ENCODE measurements at regions not wholly inside any gene's neighbourhood (a gene's known extent, or its start where the extent isn't known, plus 50 kb on each side); places are given as distances from the start of the nearest gene placed in this dataset.

GRCh38 chr6:147861696-147862095, 353.2 kb downstream of the SAMD5 start:
- Histone ChIP-seq H2BK5ac (ENCODE audit: low read depth, low read length) (no peak overlapping the region), H2AFZ (ENCODE audit: low read length) (no peak overlapping the region), H3K79me1 (ENCODE audit: low read depth, low read length) (no peaks in the 10 kb centered on the region), H3K9me3 (ENCODE audit: insufficient read depth in 2 of 2, low read depth in 1 of 2, low read length in 1 of 2) (no peaks in the 10 kb centered on the region), H3K23ac (ENCODE audit: insufficient read length) (no peak overlapping the region), H2AK5ac (ENCODE audit: low read depth, low read length) (no peak overlapping the region), H3K4ac (replicated peaks; ENCODE audit: insufficient read length, low read depth, low read length) (no peak overlapping the region), H3K4me3 (ENCODE audit: extremely low read depth in 1 of 4, insufficient read depth in 2 of 4, low read depth in 3 of 4, low read length in 4 of 4) (no peak overlapping the region), H2BK12ac (ENCODE audit: low read depth, low read length) (no peak overlapping the region), H2BK15ac (ENCODE audit: low read length) (no peak overlapping the region), H3K56ac (replicated peaks; ENCODE audit: insufficient read length, low read depth, low read length) (no peak overlapping the region), H3K4me1 (replicated peaks in 1 of 4; ENCODE audit: control insufficient read depth in 3 of 4, insufficient read depth in 4 of 4, low read length in 3 of 4) (no peaks in the 10 kb centered on the region), H4K20me1 (replicated peaks in 1 of 2; ENCODE audit: control insufficient read depth in 1 of 2, insufficient read depth in 2 of 2, low read length in 2 of 2) (no peaks in the 10 kb centered on the region), H3K36me3 (ENCODE audit: control insufficient read depth in 2 of 4, insufficient read depth in 4 of 4, low read length in 3 of 4) (no peaks in the 10 kb centered on the region), H3K14ac (ENCODE audit: insufficient read length) (no peak overlapping the region), H3K18ac (ENCODE audit: extremely low read depth, low read length) (no peak overlapping the region), H3K4me2 (ENCODE audit: insufficient read depth in 1 of 2, low read depth in 2 of 2, low read length in 2 of 2) (no peak overlapping the region), H2BK120ac (replicated peaks; ENCODE audit: low read depth, low read length) (no peak overlapping the region), H4K5ac (ENCODE audit: insufficient read length, low read depth, low read length) (no peak overlapping the region), H3K9ac (replicated peaks in 1 of 4; ENCODE audit: extremely low read depth in 1 of 4, low read depth in 3 of 4, low read length in 3 of 4) (no peak overlapping the region), H4K91ac (replicated peaks; ENCODE audit: insufficient read length, low read length) (no peak overlapping the region), H2BK20ac (ENCODE audit: low read length) (no peak overlapping the region), H3K27ac (ENCODE audit: low read depth, low read length) (no peak overlapping the region), H4K8ac (ENCODE audit: extremely low read depth, insufficient read depth, low read length) (no peak overlapping the region), H3K23me2 (ENCODE audit: low read depth, low read length) (no peaks in the 10 kb centered on the region; the same call in 1 of the 2 replicates), H3K27me3 (replicated peaks in 1 of 4; ENCODE audit: control insufficient read depth in 3 of 4, extremely low read depth in 1 of 4, insufficient read depth in 3 of 4, low read length in 3 of 4) (no peaks in the 10 kb centered on the region), H3K79me2 (ENCODE audit: control insufficient read depth in 1 of 2, insufficient read depth in 2 of 2, low read length in 2 of 2) (no peaks in the 10 kb centered on the region)
- WGBS, 2 experiments (ENCODE audit: extremely low coverage in 1 of 2, insufficient coverage in 1 of 2, insufficient read length in 1 of 2, insufficient replicate concordance in 2 of 2, low coverage in 1 of 2, low lambda C conversion rate in 2 of 2, missing lambda C conversion rate in 1 of 2): 100% methylated on average over 2 of the region's 2 CpGs; no CpG with 5 or more reads in 1 of the 2 experiments
- FAIRE-seq (no peak), DNase-seq (ENCODE audit: low read depth in 1 of 2, low spot score in 2 of 2) (no peak)
- ChIA-PET POLR2A (ENCODE audit: partially characterized antibody) (no interaction called here), CTCF (ENCODE audit: partially characterized antibody) (interaction anchor here (0.6 to 1.2 kb wide), 4 partner anchors 58 to 653 kb away, joined by 3 to 5 read pairs (median 3); no protein-coding TSS in a partner anchor)
- TF ChIP-seq TCF12 (IDR thresholded peaks at IDR 0.05; ENCODE audit: low read depth, low read length) (no peak), KDM5A (IDR thresholded peaks at IDR 0.05; ENCODE audit: low read length) (no peak), RFX5 (IDR thresholded peaks at IDR 0.05; ENCODE audit: borderline replicate concordance, low read depth, low read length) (no peak), CREB1 (IDR thresholded peaks at IDR 0.05) (no peak), ZNF274 (IDR thresholded peaks at IDR 0.05; ENCODE audit: borderline replicate concordance, extremely low read depth, low read length) (no peak), POU5F1 (IDR thresholded peaks at IDR 0.05; ENCODE audit: low read depth, low read length) (no peak), SIN3A (conservative IDR thresholded peaks at IDR 0.05 in 1 of 2, IDR thresholded peaks at IDR 0.05 in 1 of 2; ENCODE audit: low read depth in 1 of 2, low read length in 2 of 2) (no peak), CBX8 (IDR thresholded peaks at IDR 0.05; ENCODE audit: borderline replicate concordance, low read depth, low read length) (no peak), HDAC2 (IDR thresholded peaks at IDR 0.05; ENCODE audit: borderline replicate concordance in 1 of 2, low read depth in 2 of 2, low read length in 2 of 2) (no peak), POLR2A (IDR thresholded peaks at IDR 0.05; ENCODE audit: control extremely low read depth in 1 of 2, low read depth in 2 of 2, low read length in 2 of 2) (no peak), RXRA (IDR thresholded peaks at IDR 0.05; ENCODE audit: insufficient read depth, low read depth, low read length) (no peak), TEAD4 (IDR thresholded peaks at IDR 0.05; ENCODE audit: low read depth, low read length) (no peak), SIRT6 (IDR thresholded peaks at IDR 0.05; ENCODE audit: low read length) (no peak)

All from H1 (cell line).